Activated T-helper 2 cell treated with anti-CD3 and anti-CD28 coated beads, Interferon-gamma antibody, Interleukin-2, Interleukin-4, amounts not matched to agents 10 μg/mL and 5 μg/mL and 100 μg/mL, durations not matched to agents 14 hours and 24 hours and 36 hours (primary cell): ENCODE measurements at regions not wholly inside any gene's neighbourhood (a gene's known extent, or its start where the extent isn't known, plus 50 kb on each side); places are given as distances from the start of the nearest gene placed in this dataset.
"Not testable (repeated sequence)": the region's sequence is repeated elsewhere in the genome, so short reads cannot be mapped to it uniquely, and the experiment has no call there.

ENCODE experiments used
- DNase-seq: peaks from one replicate; pipeline ENCODE4 v3.0.0; 2021; ENCODE audit warnings: low spot score
- H3K27ac Mint-ChIP-seq: one replicate; pipeline ENCODE4 v1.8.0; 2021; ENCODE audit warnings: mixed read lengths
- H3K27me3 Mint-ChIP-seq: one replicate; pipeline ENCODE4 v1.8.0; 2021; ENCODE audit warnings: low read depth, mixed read lengths
- H3K36me3 Mint-ChIP-seq: one replicate; pipeline ENCODE4 v1.8.0; 2021; ENCODE audit warnings: low read depth, mixed read lengths
- H3K4me1 Mint-ChIP-seq: one replicate; pipeline ENCODE4 v1.8.0; 2021; ENCODE audit warnings: low read depth, mixed read lengths
- H3K4me3 Mint-ChIP-seq: one replicate; pipeline ENCODE4 v1.8.0; 2021; ENCODE audit warnings: low read depth, mild to moderate bottlenecking, moderate library complexity, mixed read lengths
- H3K9me3 Mint-ChIP-seq: one replicate; pipeline ENCODE4 v1.8.0; 2021; ENCODE audit warnings: mixed read lengths
- intact Hi-C: fragments of 100-400 bp; cut with micrococcal nuclease; formaldehyde crosslinking; loops from one replicate; pipeline ENCODE4 v1.15.1; 2023

- intact Hi-C loops = no loop called here
- Mint-ChIP-seq H3K36me3 (peaks cover 22% of the 10 kb centered on the region), H3K27me3 (no peaks in the 10 kb centered on the region), H3K27ac (no peak overlapping the region), H3K4me1 (peaks cover 23% of the 10 kb centered on the region), H3K9me3 (no peaks in the 10 kb centered on the region), H3K4me3 (no peak overlapping the region)
- DNase-seq = no peak
Observed at GRCh38 chr7:131074585-131074984, 253.1 kb upstream of the MKLN1 start.

- DNase-seq = no peak
- H3K36me3 Mint-ChIP-seq = peaks cover 22% of the 10 kb centered on the region
- no peaks in the 10 kb centered on the region for H3K27me3 Mint-ChIP-seq
- peaks cover 23% of the 10 kb centered on the region for H3K4me1 Mint-ChIP-seq
- intact Hi-C loops = no loop called here
- no peak overlapping the region for H3K4me3 Mint-ChIP-seq
- no peak overlapping the region for H3K27ac Mint-ChIP-seq
- no peaks in the 10 kb centered on the region for H3K9me3 Mint-ChIP-seq
Observed at GRCh38 chr7:131075406-131075805, 252.3 kb upstream of the MKLN1 start.

GRCh38 chr7:131076032-131076431 is 251.6 kb upstream of the MKLN1 start:
- no peak for DNase-seq
- intact Hi-C loops = no loop called here
- H3K27ac Mint-ChIP-seq = no peak overlapping the region
- peaks cover 23% of the 10 kb centered on the region for H3K4me1 Mint-ChIP-seq
- no peaks in the 10 kb centered on the region for H3K27me3 Mint-ChIP-seq
- peaks cover 22% of the 10 kb centered on the region for H3K36me3 Mint-ChIP-seq
- no peak overlapping the region for H3K4me3 Mint-ChIP-seq
- no peaks in the 10 kb centered on the region for H3K9me3 Mint-ChIP-seq

- Mint-ChIP-seq H3K27me3 (no peaks in the 10 kb centered on the region), H3K9me3 (no peaks in the 10 kb centered on the region), H3K36me3 (peaks cover 22% of the 10 kb centered on the region), H3K4me3 (no peak overlapping the region), H3K4me1 (peaks cover 22% of the 10 kb centered on the region), H3K27ac (no peak overlapping the region)
- DNase-seq = no peak
- intact Hi-C loops = no loop called here
Observed at GRCh38 chr7:131076711-131077181, 250.9 kb upstream of the MKLN1 start.

GRCh38 chr7:131077735-131078134 is 249.9 kb upstream of the MKLN1 start:
- H3K9me3 Mint-ChIP-seq = no peaks in the 10 kb centered on the region
- peaks cover 27% of the 10 kb centered on the region for H3K36me3 Mint-ChIP-seq
- H3K27ac Mint-ChIP-seq = no peak overlapping the region
- H3K4me3 Mint-ChIP-seq = no peak overlapping the region
- peaks cover 14% of the 10 kb centered on the region for H3K4me1 Mint-ChIP-seq
- DNase-seq = no peak
- H3K27me3 Mint-ChIP-seq = no peaks in the 10 kb centered on the region
- intact Hi-C loops = no loop called here

- Mint-ChIP-seq H3K4me1 (peaks cover 14% of the 10 kb centered on the region), H3K27me3 (no peaks in the 10 kb centered on the region), H3K9me3 (no peaks in the 10 kb centered on the region), H3K4me3 (no peak overlapping the region), H3K36me3 (peaks cover 32% of the 10 kb centered on the region), H3K27ac (no peak overlapping the region)
- intact Hi-C loops = no loop called here
- DNase-seq = no peak
Observed at GRCh38 chr7:131080754-131081153, 246.9 kb upstream of the MKLN1 start.

- no peak for DNase-seq
- Mint-ChIP-seq H3K4me3 (no peak overlapping the region), H3K27ac (no peak overlapping the region), H3K36me3 (peaks cover 26% of the 10 kb centered on the region), H3K27me3 (no peaks in the 10 kb centered on the region), H3K9me3 (no peaks in the 10 kb centered on the region), H3K4me1 (peaks cover 8% of the 10 kb centered on the region)
- intact Hi-C loops = no loop called here
Observed at GRCh38 chr7:131081308-131081707, 246.4 kb upstream of the MKLN1 start.

- Mint-ChIP-seq H3K9me3 (no peaks in the 10 kb centered on the region), H3K27me3 (no peaks in the 10 kb centered on the region), H3K4me3 (no peak overlapping the region), H3K36me3 (peaks cover 31% of the 10 kb centered on the region), H3K27ac (no peak overlapping the region), H3K4me1 (peaks cover 3% of the 10 kb centered on the region)
- no peak for DNase-seq
- intact Hi-C loops = no loop called here
Observed at GRCh38 chr7:131083781-131084180, 243.9 kb upstream of the MKLN1 start.

- H3K4me1 Mint-ChIP-seq, DNase-seq, H3K27me3 Mint-ChIP-seq, intact Hi-C loops, H3K4me3 Mint-ChIP-seq, H3K9me3 Mint-ChIP-seq, H3K27ac Mint-ChIP-seq: not testable (repeated sequence)
- H3K36me3 Mint-ChIP-seq = peaks cover 32% of the 10 kb centered on the region
Observed at GRCh38 chr7:131084336-131084735, 243.3 kb upstream of the MKLN1 start.

GRCh38 chr7:131087756-131088658 is 239.7 kb upstream of the MKLN1 start:
- Mint-ChIP-seq H3K27me3 (no peaks in the 10 kb centered on the region), H3K9me3 (no peaks in the 10 kb centered on the region), H3K36me3 (peaks cover 33% of the 10 kb centered on the region), H3K27ac (no peak overlapping the region), H3K4me1 (peaks cover 9% of the 10 kb centered on the region), H3K4me3 (no peak overlapping the region)
- intact Hi-C loops = no loop called here
- DNase-seq = no peak

GRCh38 chr7:131090188-131090587 is 237.5 kb upstream of the MKLN1 start:
- H3K27ac Mint-ChIP-seq = no peak overlapping the region
- H3K4me1 Mint-ChIP-seq = peaks cover 8% of the 10 kb centered on the region
- H3K36me3 Mint-ChIP-seq = peaks cover 27% of the 10 kb centered on the region
- DNase-seq = no peak
- intact Hi-C loops = no loop called here
- no peaks in the 10 kb centered on the region for H3K27me3 Mint-ChIP-seq
- no peaks in the 10 kb centered on the region for H3K9me3 Mint-ChIP-seq
- H3K4me3 Mint-ChIP-seq = no peak overlapping the region

GRCh38 chr7:131090886-131091692 is 236.6 kb upstream of the MKLN1 start:
- intact Hi-C loops = no loop called here
- peaks cover 6% of the 10 kb centered on the region for H3K4me1 Mint-ChIP-seq

GRCh38 chr7:131094685-131095084 is 233.0 kb upstream of the MKLN1 start:
- no peak for DNase-seq
- H3K4me1 Mint-ChIP-seq = peaks cover 24% of the 10 kb centered on the region
- H3K36me3 Mint-ChIP-seq = peaks cover 27% of the 10 kb centered on the region
- no peaks in the 10 kb centered on the region for H3K27me3 Mint-ChIP-seq
- H3K9me3 Mint-ChIP-seq = no peaks in the 10 kb centered on the region
- intact Hi-C loops = no loop called here
- no peak overlapping the region for H3K27ac Mint-ChIP-seq
- H3K4me3 Mint-ChIP-seq = no peak overlapping the region

More at GRCh38 chr7:131090886-131091692, 236.6 kb upstream of the MKLN1 start:
- H3K36me3 Mint-ChIP-seq = peaks cover 23% of the 10 kb centered on the region
- H3K27ac Mint-ChIP-seq = peak overlapping the region; percentile 9
- DNase-seq = no peak
- H3K27me3 Mint-ChIP-seq = no peaks in the 10 kb centered on the region
- H3K9me3 Mint-ChIP-seq = no peaks in the 10 kb centered on the region
- H3K4me3 Mint-ChIP-seq = no peak overlapping the region
